PC-3 (cell line): ENCODE measurements at regions not wholly inside any gene's neighbourhood (a gene's known extent, or its start where the extent isn't known, plus 50 kb on each side); places are given as distances from the start of the nearest gene placed in this dataset.

Source experiments
- CTCF ChIP-seq: fragments of 300-600 bp; sonication (generic); conservative IDR thresholded peaks from 2 replicates; pipeline ENCODE4 v1.5.1; 2017; ENCODE audit warnings: antibody characterized with exemption, low read depth, mild to moderate bottlenecking, low read length
- EZH2 ChIP-seq: fragments of 300-600 bp; sonication (generic); IDR thresholded peaks from one replicate; pipeline ENCODE4 v1.6.1; 2017; ENCODE audit warnings: antibody characterized with exemption, mild to moderate bottlenecking, low read length; ENCODE audit not compliant: unreplicated experiment

GRCh38 chr12:31220633-31221550 is 105.1 kb downstream of the SINHCAF start:
- TF ChIP-seq CTCF = no peak
- TF ChIP-seq EZH2 = no peak
